ENCODE measurements at regions not wholly inside any gene's neighbourhood (a gene's known extent, or its start where the extent isn't known, plus 50 kb on each side); places are given as distances from the start of the nearest gene placed in this dataset.
"Not testable (repeated sequence)": the region's sequence is repeated elsewhere in the genome, so short reads cannot be mapped to it uniquely, and the experiment has no call there.

GRCh38 chr12:96120359-96121100 lies 73.6 kb upstream of the ELK3 start:
- Histone ChIP-seq H3K36me3 (ENCODE audit: control insufficient read depth, insufficient read depth, low read length) (no peaks in the 10 kb centered on the region), H3K27me3 (replicated peaks; ENCODE audit: control insufficient read depth, insufficient read depth, low read length) (no peaks in the 10 kb centered on the region), H3K4me3 (replicated peaks; ENCODE audit: low read depth, low read length) (peak overlapping the region; percentile 22; the same call in 1 of the 2 replicates)
- peak; percentile 25 for DNase-seq (ENCODE audit: extremely low read depth, insufficient read length)
- no peak for TF ChIP-seq CTCF (IDR thresholded peaks at IDR 0.05; ENCODE audit: insufficient read depth, low read length, poor library complexity, severe bottlenecking)

DNA sequence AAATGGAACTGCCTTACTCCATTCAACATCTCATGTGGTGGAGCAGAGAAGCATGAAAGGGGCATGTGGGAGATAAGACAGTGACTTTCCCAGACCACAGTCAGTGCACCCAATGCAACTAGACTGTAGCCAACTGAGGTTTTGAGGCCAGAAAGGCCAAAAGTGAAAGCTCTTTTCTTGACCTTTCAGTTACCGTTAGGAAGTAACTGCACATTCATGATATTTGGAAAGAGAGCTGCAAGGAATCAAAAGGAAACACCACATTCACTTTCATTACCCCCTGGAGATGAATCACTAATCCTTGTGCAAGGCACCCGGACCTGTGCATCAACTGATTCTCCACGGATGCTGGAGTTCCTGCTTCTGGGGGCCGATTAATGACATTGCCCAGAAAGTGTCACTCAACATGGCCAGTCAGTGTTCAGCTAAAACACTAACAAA lies 72.9 kb upstream of the ELK3 start:
- DNase-seq (ENCODE audit: extremely low read depth, insufficient read length), result no peak
- H3K36me3 ChIP-seq (ENCODE audit: control insufficient read depth, insufficient read depth, low read length), result no peaks in the 10 kb centered on the region
- peak overlapping the region; percentile 22 for H3K4me3 ChIP-seq (replicated peaks; ENCODE audit: low read depth, low read length)
- no peak for TF ChIP-seq CTCF (IDR thresholded peaks at IDR 0.05; ENCODE audit: insufficient read depth, low read length, poor library complexity, severe bottlenecking)
- H3K27me3 ChIP-seq (replicated peaks; ENCODE audit: control insufficient read depth, insufficient read depth, low read length), result no peaks in the 10 kb centered on the region

DNA sequence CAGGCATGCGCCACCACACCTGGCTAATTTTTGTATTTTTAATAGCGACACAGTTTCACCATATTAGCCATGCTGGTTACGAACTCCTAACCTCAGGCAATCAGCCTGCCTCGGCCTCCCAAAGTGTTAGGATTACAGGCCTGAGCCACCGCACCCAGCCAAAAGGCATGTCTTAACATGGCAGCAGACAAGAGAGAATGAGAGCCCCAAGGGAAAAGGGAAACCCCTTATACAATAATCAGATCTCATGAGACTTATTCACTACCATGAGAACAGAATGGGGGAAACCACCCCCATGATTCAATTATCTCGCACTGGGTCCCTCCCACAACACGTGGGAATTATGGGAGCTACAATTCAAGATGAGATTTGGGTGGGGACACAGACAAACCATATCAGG lies 65.9 kb upstream of the ELK3 start:
- not testable (repeated sequence) for DNase-seq (ENCODE audit: extremely low read depth, insufficient read length)

DNA sequence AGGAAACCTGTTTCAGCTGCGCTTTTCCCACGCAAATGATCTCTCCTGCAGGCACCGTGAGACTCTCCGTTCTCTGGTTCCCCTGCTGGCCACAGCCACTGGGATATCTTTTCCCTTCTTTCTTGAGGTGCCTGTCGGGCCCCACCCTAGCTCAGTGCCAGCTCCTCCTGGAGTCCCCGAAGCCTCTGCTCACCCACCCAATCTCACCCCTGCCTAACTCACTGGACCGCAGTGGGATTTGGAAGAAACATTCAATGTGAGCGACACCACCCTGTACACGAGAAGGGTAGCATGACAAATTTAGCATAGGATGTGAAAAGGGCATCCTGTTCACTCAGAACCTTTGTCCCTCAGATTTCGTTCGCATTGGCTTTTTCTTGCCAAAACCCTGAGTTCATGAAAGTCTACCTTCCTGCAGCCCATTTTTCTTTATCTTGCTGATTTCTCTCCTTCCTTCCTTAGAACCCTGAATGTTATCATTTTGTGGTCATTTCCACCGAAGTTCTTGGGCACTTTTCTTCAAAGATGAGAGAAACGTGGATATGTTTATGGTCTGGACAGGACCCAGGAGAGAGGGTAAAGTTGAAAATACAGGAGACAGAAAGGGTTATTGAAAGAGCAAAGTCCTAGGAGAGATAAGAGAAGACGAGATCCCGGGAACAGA lies 63.6 kb upstream of the ELK3 start:
- no peak for TF ChIP-seq CTCF (IDR thresholded peaks at IDR 0.05; ENCODE audit: insufficient read depth, low read length, poor library complexity, severe bottlenecking)
- H3K36me3 ChIP-seq (ENCODE audit: control insufficient read depth, insufficient read depth, low read length), result no peaks in the 10 kb centered on the region
- H3K4me3 ChIP-seq (replicated peaks; ENCODE audit: low read depth, low read length), result no peak overlapping the region
- no peak for DNase-seq (ENCODE audit: extremely low read depth, insufficient read length)
- no peaks in the 10 kb centered on the region; the same call in 1 of the 2 replicates for H3K27me3 ChIP-seq (replicated peaks; ENCODE audit: control insufficient read depth, insufficient read depth, low read length)

More for the DNA sequence above, 65.9 kb upstream of the ELK3 start:
- H3K27me3 ChIP-seq (replicated peaks; ENCODE audit: control insufficient read depth, insufficient read depth, low read length); H3K4me3 ChIP-seq (replicated peaks; ENCODE audit: low read depth, low read length); H3K36me3 ChIP-seq (ENCODE audit: control insufficient read depth, insufficient read depth, low read length): not testable (repeated sequence)

DNA sequence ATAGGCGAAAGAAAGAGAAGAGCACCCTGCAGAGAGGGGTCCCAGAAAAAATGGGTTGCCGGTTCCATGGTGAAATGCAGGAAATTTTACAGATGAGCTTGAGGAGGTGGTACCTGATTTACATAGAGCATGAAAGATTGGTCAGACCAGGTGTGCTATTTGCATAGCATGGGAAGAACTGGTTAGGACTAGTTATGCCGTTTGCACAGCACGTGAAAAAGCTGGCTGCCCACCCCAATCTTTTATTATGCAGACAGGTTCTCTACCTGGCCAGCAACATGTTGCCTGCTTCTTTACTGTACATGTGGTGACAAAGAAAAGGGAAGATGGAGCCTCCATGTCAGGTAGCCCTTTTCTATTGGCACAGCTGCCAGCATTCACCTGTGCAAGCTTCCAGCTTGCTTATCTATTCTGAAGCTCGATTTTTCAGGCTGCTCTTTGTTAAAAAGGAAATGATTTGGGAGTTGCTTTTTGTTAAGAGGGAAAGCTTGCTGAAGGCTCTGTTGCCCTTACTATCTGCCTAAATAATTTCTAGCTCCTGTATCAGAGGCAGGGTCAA lies 62.9 kb upstream of the ELK3 start:
- Histone ChIP-seq H3K36me3 (ENCODE audit: control insufficient read depth, insufficient read depth, low read length) (no peaks in the 10 kb centered on the region), H3K4me3 (replicated peaks; ENCODE audit: low read depth, low read length) (no peak overlapping the region), H3K27me3 (replicated peaks; ENCODE audit: control insufficient read depth, insufficient read depth, low read length) (no peaks in the 10 kb centered on the region; the same call in 1 of the 2 replicates)
- DNase-seq (ENCODE audit: extremely low read depth, insufficient read length), result no peak
- TF ChIP-seq CTCF (IDR thresholded peaks at IDR 0.05; ENCODE audit: insufficient read depth, low read length, poor library complexity, severe bottlenecking), result no peak

GRCh38 chr12:96132819-96133218 lies 61.4 kb upstream of the ELK3 start:
- Histone ChIP-seq H3K36me3 (ENCODE audit: control insufficient read depth, insufficient read depth, low read length) (no peaks in the 10 kb centered on the region), H3K27me3 (replicated peaks; ENCODE audit: control insufficient read depth, insufficient read depth, low read length) (no peaks in the 10 kb centered on the region; the same call in 1 of the 2 replicates), H3K4me3 (replicated peaks; ENCODE audit: low read depth, low read length) (no peak overlapping the region)
- TF ChIP-seq CTCF (IDR thresholded peaks at IDR 0.05; ENCODE audit: insufficient read depth, low read length, poor library complexity, severe bottlenecking), result peak; percentile 34
- DNase-seq (ENCODE audit: extremely low read depth, insufficient read length), result no peak

All from GM06990 (cell line).